GM11168 (cell line): ENCODE measurements at regions not wholly inside any gene's neighbourhood (a gene's known extent, or its start where the extent isn't known, plus 50 kb on each side); places are given as distances from the start of the nearest gene placed in this dataset.

Experiments used
- in situ Hi-C: fragments of 300-500 bp; cut with MboI; formaldehyde crosslinking; loops from one replicate; pipeline ENCODE4 v1.12.0; 2022; ENCODE audit warnings: low sequenced_read_pairs; ENCODE audit not compliant: unreplicated experiment

- in situ Hi-C loops: no loop called here
These were observed 155.7 kb upstream of the PRSS16 start for GRCh38 chr6:27091661-27092315.

- in situ Hi-C loops: no loop called here
These were observed 155.2 kb upstream of the PRSS16 start for GRCh38 chr6:27092316-27092692.

- in situ Hi-C loops: no loop called here
These were observed 151.6 kb upstream of the PRSS16 start for GRCh38 chr6:27095914-27096313.

GRCh38 chr6:27096834-27097511, 150.5 kb upstream of the PRSS16 start:
- in situ Hi-C loops: no loop called here

- in situ Hi-C loops: no loop called here
These were observed 148.5 kb upstream of the PRSS16 start for GRCh38 chr6:27098956-27099355.

- in situ Hi-C loops: no loop called here
These were observed 146.6 kb upstream of the PRSS16 start for GRCh38 chr6:27100921-27101320.

- in situ Hi-C loops: no loop called here
These were observed 145.7 kb upstream of the PRSS16 start for GRCh38 chr6:27101824-27102223.

GRCh38 chr6:27106382-27106781, 141.1 kb upstream of the PRSS16 start:
- in situ Hi-C loops: no loop called here

GRCh38 chr6:27111743-27112142, 135.8 kb upstream of the PRSS16 start:
- in situ Hi-C loops: no loop called here

- in situ Hi-C loops: no loop called here
These were observed 134.5 kb upstream of the PRSS16 start for GRCh38 chr6:27112974-27113373.

- in situ Hi-C loops: no loop called here
These were observed 128.2 kb upstream of the PRSS16 start for GRCh38 chr6:27119329-27119728.

GRCh38 chr6:27119761-27120160, 127.7 kb upstream of the PRSS16 start:
- in situ Hi-C loops: no loop called here

- in situ Hi-C loops: no loop called here
These were observed 125.9 kb upstream of the PRSS16 start for GRCh38 chr6:27121640-27122039.

GRCh38 chr6:27124252-27124657, 123.2 kb upstream of the PRSS16 start:
- in situ Hi-C loops: no loop called here

GRCh38 chr6:27126046-27126814, 121.3 kb upstream of the PRSS16 start:
- in situ Hi-C loops: loop anchor here (25.0 kb wide), 2 partner anchors 839 to 914 kb away; a partner anchor contains a TSS

- in situ Hi-C loops: loop anchor here (25.0 kb wide), 2 partner anchors 840 to 915 kb away; a partner anchor contains a TSS
These were observed 120.5 kb upstream of the PRSS16 start for GRCh38 chr6:27126815-27127537.

GRCh38 chr6:27127874-27128273, 119.6 kb upstream of the PRSS16 start:
- in situ Hi-C loops: loop anchor here (25.0 kb wide), 2 partner anchors 841 to 916 kb away; a partner anchor contains a TSS

- in situ Hi-C loops: loop anchor here (25.0 kb wide), 2 partner anchors 841 to 916 kb away; a partner anchor contains a TSS
These were observed 119.0 kb upstream of the PRSS16 start for GRCh38 chr6:27128311-27129094.

GRCh38 chr6:27129095-27129815, 118.2 kb upstream of the PRSS16 start:
- in situ Hi-C loops: loop anchor here (25.0 kb wide), 2 partner anchors 842 to 917 kb away; a partner anchor contains a TSS
